ENCODE measurements at regions not wholly inside any gene's neighbourhood (a gene's known extent, or its start where the extent isn't known, plus 50 kb on each side); places are given as distances from the start of the nearest gene placed in this dataset.

- Mint-ChIP-seq H3K4me1 (no peaks in the 10 kb centered on the region), H3K27me3 (ENCODE audit: low read depth) (no peaks in the 10 kb centered on the region), H3K27ac (no peak overlapping the region), H3K4me3 (no peak overlapping the region), H3K9me3 (no peaks in the 10 kb centered on the region), H3K36me3 (no peaks in the 10 kb centered on the region)
- TF ChIP-seq EMX1 (CRISPR knock-in tag; IDR thresholded peaks at IDR 0.05) (no peak), GABPB1 (CRISPR knock-in tag; IDR thresholded peaks at IDR 0.05) (no peak), ETV6 (CRISPR knock-in tag; IDR thresholded peaks at IDR 0.05) (no peak), ZBTB43 (CRISPR knock-in tag; IDR thresholded peaks at IDR 0.05) (no peak), OVOL2 (CRISPR knock-in tag; IDR thresholded peaks at IDR 0.05; ENCODE audit: borderline replicate concordance) (no peak), ZMAT4 (CRISPR knock-in tag; IDR thresholded peaks at IDR 0.05) (no peak), ZNF671 (CRISPR knock-in tag; IDR thresholded peaks at IDR 0.05) (no peak), MXD4 (CRISPR knock-in tag; IDR thresholded peaks at IDR 0.05; ENCODE audit: borderline replicate concordance) (no peak), NR2C2 (CRISPR knock-in tag; IDR thresholded peaks at IDR 0.05) (no peak), NFE2L1 (CRISPR knock-in tag; IDR thresholded peaks at IDR 0.05) (no peak), ZNF396 (CRISPR knock-in tag; IDR thresholded peaks at IDR 0.05; ENCODE audit: borderline replicate concordance) (no peak), MAX (CRISPR knock-in tag; IDR thresholded peaks at IDR 0.05) (no peak), ZSCAN18 (CRISPR knock-in tag; IDR thresholded peaks at IDR 0.05) (no peak), FOXP1 (CRISPR knock-in tag; IDR thresholded peaks at IDR 0.05; ENCODE audit: borderline replicate concordance) (no peak)
- ATAC-seq (no peak), DNase-seq (ENCODE audit: low spot score) (no peak)
- CTCF ChIA-PET = no interaction called here
- POLR2A ChIA-PET = no interaction called here
Observed at GRCh38 chr11:91630916-91631673, 593.5 kb upstream of the FAT3 start.

GRCh38 chr11:91625495-91625894 lies 599.1 kb upstream of the FAT3 start:
- POLR2A ChIA-PET = no interaction called here

More at GRCh38 chr11:91625495-91625894, 599.1 kb upstream of the FAT3 start:
- ATAC-seq (no peak), DNase-seq (ENCODE audit: low spot score) (no peak)
- TF ChIP-seq JUN (CRISPR knock-in tag; IDR thresholded peaks at IDR 0.05) (no peak), FOXP4 (CRISPR knock-in tag; IDR thresholded peaks at IDR 0.05) (no peak), ESRRA (CRISPR knock-in tag; IDR thresholded peaks at IDR 0.05; ENCODE audit: borderline replicate concordance) (no peak), ZNF425 (CRISPR knock-in tag; conservative IDR thresholded peaks at IDR 0.05) (no peak), IRF1 (CRISPR knock-in tag; IDR thresholded peaks at IDR 0.05) (no peak), SMAD3 (CRISPR knock-in tag; IDR thresholded peaks at IDR 0.05; ENCODE audit: borderline replicate concordance) (no peak), RORB (CRISPR knock-in tag; IDR thresholded peaks at IDR 0.05) (no peak)
- Mint-ChIP-seq H3K4me3 (no peak overlapping the region), H3K9me3 (no peaks in the 10 kb centered on the region), H3K4me1 (no peaks in the 10 kb centered on the region), H3K36me3 (no peaks in the 10 kb centered on the region), H3K27me3 (ENCODE audit: low read depth) (no peaks in the 10 kb centered on the region), H3K27ac (no peak overlapping the region)
- CTCF ChIA-PET = no interaction called here
